HUDEP-2 (cell line): ENCODE measurements at regions not wholly inside any gene's neighbourhood (a gene's known extent, or its start where the extent isn't known, plus 50 kb on each side); places are given as distances from the start of the nearest gene placed in this dataset.

ENCODE experiments used
- DNase-seq, 76 experiments: peaks; one replicate each; lab custom pipeline; 2025; ENCODE audit not compliant: unreplicated experiment in 76 of 76; lab: John Stamatoyannopoulos, UW

- no peak for DNase-seq
Observed at GRCh38 chr20:37643400-37643799, 50.4 kb upstream of the CTNNBL1 start.

- DNase-seq, result no peak
Observed at GRCh38 chr20:37642246-37642645, 51.6 kb upstream of the CTNNBL1 start.

DNA sequence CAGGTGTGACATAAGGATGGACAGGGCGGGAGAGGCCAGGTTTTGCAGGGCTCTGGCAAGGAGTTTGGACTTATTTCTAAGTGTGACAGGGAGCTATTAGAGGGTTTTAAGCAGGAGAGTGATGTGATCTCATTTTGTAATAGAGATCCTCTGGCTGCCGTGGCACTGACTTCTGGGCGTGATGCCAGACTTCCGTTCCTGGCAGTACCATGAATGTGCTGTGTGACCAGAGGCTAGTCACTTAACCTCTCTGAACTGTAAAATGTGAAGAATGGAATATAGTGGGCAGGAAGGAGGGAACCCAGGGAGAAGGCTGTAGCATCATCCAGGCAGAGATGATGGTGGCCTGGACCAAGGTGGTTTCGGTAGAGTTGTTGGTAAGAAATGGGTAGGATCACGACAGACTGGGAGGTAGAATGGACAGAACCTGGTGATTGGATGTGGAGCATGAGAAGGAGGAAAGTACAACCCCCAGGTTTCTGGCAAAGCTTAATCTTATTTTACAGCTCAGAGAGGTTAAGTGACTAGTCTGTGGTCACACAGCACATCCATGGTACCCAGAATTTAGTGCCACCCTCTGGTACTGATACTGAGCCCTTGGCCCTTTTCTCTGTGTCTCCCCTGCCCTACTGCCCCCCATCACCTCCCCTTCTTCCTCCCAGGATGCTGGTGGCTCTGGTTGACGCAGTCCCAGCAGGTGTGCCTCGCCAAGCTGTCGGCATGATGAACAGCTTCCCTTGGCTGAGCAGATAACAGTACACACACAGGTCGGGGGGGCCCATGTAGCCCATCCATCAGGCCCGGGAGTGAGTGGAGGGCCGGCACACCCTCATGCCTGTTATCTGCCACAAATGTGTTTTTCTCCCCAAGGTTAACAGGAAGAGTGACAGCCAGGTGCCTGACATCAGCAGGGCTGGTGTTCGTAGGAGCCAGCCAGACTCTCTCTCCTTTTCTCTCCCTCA, 52.9 kb upstream of the CTNNBL1 start:
- DNase-seq, result peak in 1 of 76 experiments; percentile 2

- DNase-seq, result no peak
Observed at GRCh38 chr20:37638527-37638926, 55.3 kb upstream of the CTNNBL1 start.

DNA sequence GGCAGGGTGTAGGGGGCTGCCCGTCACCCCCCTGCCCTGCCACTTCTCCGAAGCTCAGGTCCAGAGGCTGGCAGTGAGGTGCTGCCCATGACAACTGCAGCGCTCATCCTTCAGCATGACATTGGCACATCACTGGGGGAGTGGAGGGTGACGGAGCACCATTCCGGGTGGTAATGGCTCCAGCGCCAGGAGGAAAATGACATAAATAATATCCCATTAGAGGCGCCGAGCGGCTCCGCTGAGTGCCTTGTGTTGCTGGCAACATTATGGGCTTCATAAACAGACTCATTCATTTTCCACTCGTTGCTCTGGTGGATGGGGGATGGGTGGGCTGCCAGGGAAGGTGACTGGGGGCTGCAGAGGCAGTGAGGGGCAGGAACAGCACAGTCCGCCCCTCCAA, 56.9 kb upstream of the CTNNBL1 start:
- DNase-seq, result no peak

DNA sequence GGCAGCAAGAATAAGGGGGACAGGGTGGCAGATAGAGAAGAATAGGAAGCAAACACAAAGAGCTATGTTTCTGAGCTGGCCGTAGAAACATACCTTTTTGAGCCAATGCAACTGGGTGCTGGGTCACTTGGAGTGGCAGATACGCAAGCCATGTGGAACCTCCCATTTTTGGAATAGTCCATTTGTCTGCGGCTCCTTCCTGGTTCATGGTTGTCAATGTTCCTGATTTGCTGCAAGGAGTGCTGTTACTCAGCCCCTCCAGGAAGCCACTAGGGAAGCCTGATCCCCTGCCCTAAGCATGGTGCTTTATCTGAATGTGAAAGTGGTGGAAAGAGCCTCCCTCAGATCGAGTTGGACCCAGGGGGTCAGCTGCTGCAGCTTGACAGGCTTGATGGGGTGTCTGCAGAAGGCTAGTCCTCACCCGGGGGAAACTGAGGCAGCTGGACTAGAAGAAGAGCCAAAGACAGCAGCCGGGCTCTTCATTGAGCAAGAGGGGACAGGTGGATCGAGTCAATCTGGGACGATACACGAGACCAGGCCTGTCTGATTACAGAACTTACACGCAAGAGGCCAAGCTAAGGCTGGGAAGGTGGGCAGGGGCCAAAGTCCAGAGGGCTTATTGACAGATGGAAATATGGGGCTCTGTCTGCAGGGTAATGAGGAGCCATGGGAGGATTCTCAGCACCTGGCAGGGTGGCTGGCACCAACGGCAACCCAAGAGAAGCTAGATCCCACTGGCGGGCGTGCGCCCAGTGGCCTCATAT, 57.4 kb upstream of the CTNNBL1 start:
- no peak for DNase-seq

DNA sequence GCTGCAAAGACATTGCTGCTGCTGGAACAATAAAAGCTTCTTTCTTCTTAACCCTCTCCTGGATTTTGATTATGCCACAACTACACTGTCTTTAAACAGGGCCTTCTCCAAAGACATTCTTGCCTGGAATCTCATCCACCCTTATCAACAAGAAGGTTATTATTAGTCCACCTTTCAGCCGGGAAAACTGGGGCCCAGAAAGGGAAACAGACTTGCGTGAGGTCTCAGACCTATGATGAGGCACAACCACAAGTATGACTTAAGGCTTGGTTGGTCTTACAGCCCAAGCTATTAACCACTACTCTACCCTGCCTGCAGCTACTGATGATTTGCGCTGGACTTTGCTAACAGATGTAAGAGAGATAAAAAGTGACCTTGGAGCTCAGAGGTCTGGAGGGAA, 62.8 kb upstream of the CTNNBL1 start:
- DNase-seq, result no peak

DNA sequence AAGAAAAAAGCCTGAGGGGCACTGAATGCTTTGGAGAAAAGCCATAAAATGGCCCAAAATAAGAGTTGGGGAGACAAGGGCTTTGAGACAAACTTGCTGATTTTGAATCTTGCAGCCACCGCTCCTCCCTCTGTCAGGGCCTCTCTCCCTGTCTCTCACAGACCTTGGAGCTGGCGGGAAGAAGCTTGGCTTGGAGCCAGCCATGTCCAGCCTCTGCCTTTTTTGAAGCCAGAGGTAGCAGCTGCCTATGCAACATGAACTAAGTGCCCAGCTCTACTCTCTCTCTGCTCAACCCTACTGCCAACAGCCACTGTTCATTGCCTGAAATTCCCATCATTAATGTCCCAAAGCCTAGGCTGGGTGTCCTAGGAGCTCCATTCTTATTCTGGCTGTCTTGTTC, 63.7 kb upstream of the CTNNBL1 start:
- no peak for DNase-seq

DNA sequence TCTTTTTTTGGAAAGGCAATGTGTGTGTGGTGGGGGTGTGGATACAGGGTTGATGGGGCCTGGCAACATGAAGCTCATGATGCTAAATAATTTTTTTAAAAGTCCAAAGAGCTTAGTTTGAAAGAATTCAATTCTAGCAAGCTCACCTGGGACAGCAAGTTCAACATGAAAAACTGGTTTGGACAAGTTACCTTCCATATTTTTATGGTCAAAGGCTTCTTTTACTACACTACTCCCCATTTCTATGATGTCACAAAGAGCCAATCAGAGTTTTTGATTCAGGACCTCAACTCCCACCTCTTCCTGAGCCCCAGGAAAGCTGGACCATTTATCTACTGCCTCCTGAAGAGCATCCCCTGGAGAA, 66.1 kb upstream of the CTNNBL1 start:
- DNase-seq, result no peak

DNA sequence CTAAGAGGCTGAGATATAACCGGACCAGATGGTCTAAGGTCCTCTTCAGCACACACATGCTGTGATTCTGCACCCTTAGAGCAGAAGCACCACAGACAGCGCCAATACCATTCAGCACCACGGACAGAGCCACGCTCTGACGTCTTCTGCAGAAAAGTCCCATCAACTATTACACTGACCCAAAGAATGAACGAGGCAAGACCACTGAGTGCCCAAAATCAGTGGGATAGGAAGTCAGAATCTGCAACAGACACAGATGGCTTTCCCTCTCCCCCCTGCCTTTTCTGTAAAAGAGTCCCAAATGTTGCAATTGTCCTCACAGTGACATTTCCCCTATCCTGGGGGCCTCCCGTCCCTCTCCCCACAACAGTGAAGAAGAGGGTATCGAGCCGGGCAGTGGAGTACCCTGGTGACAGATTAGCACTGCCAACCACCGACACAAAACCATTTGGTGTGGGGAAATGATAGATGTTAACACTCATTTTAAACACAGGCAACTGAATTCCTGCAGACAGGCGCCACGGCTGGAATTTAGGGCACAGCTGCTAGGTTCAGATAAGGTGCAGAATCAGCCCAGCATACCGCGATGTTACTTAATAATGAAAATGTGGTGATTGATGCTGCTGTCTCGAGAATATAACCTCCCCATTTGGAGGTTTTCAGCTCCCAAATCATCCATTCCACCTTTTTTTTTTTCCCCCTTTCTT, 66.6 kb upstream of the CTNNBL1 start:
- DNase-seq, result peak in 52 of 76 experiments; percentile 2 to 66 (median 28)

DNA sequence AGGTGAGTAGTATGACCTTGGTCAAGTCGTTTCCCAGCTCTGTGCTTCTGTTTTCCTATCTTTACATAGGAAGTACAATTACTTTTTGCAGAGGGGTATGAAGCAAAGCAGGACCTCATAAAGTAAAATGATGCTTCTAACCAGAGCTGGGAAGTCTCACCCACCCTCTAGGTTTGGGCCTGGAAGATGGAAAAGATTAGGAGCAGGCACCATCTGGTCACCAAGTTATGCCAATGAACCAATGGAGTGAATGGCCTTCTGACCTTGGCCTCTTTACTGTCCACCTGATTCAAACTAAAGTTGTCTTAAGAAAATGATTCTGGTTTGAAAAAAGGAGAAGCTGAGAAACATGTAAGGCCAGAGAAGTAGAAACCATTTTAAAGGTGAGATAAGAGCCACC, 68.9 kb upstream of the CTNNBL1 start:
- no peak for DNase-seq

GRCh38 chr20:37622728-37623127, 71.1 kb upstream of the CTNNBL1 start:
- DNase-seq, result no peak

DNA sequence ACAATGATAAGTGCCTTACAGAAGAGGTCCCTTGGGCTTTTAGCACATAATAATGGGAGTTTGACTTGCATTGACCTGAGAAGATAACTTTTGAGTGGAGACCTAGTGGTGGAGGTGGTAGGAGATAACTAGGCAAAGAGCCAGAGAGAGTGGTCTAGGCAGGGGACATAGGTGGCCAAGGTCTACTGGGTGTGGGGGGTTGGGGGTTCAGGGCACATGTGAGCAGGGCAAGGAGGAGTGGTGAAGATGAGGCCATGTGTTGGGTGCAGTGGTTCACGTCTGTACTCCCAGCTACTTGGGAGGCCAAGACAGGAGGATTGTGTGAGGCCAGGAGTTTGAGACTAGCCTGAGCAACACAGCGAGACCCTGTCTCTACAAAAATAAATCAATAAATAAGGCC, 74.3 kb upstream of the CTNNBL1 start:
- DNase-seq, result no peak

- DNase-seq, result no peak
Observed at GRCh38 chr20:37616110-37616425, 77.8 kb upstream of the CTNNBL1 start.

- peak in 25 of 76 experiments; percentile 1 to 51 (median 8) for DNase-seq
Observed at GRCh38 chr20:37615340-37616109, 78.3 kb upstream of the CTNNBL1 start.

GRCh38 chr20:37611852-37612251, 82.0 kb upstream of the CTNNBL1 start:
- DNase-seq, result no peak

DNA sequence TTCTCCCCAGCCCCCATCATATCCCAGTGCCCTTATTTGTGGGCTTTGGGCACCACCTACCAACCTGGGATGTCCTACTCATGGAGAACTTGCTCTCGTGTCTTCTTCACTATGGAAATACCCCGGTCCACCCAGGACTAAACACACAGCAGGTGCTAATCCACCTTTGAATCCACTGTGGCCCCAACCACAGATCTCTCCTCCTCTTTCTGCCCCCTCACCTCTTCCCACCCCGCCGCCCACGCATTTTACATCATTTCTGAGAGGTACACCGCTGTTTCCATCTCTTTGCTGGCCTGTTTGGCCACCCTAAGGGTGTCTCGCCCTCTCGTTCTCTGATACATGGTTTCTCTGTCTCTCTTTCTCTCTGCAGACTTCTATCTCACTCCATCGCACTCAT, 82.5 kb upstream of the CTNNBL1 start:
- no peak for DNase-seq

DNA sequence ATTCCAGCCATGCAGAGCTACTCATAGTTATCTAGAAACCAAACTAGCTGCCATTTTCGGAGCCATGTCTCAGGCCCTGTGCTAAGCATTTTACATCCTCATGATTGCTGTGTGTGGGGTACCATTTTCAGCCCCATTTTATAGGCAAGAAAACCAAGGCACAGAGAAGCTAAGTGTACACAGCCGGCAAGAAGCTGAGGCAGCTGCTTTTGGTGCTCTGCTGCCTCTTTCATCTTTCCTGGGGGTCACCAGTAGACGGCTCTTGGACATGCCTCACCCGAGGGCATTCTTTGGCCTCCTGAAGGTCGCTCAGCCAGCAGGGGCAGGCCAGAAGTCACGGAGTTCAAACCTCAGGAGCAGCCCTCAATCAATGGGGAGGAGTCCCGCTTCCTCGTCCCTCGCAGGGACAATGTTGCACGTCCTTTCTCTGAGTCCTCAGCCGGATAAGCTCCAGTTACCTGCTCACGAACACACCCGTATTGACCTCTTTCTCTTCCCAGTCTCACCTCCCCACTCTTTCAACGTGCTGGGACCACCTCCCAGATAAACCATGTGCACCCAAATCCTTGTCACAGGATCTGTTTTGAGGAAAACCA, 82.6 kb upstream of the BLCAP start:
- no peak for DNase-seq

GRCh38 chr20:37602634-37603033, 75.0 kb upstream of the BLCAP start:
- no peak for DNase-seq

DNA sequence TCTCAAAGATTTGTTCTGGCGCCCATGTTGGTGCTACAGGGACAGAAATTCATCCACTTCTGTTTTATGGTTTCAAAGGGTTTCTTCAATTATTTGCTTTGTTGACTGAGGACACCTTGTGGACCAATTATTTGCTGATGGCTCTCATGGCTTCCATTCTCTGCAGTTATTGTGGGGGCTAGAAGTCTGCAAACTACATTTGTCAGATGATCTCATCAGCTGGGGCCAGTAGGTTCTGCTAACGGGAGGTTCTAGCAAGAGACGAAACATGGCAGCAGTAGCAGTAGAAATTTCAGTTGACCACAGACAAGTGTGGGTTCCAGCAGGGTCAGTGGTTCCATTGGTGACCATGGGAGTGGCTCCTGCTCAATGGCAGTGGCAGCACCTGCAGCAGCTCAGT, 72.8 kb upstream of the BLCAP start:
- no peak for DNase-seq
